IMR-90 (cell line): ENCODE measurements at regions not wholly inside any gene's neighbourhood (a gene's known extent, or its start where the extent isn't known, plus 50 kb on each side); places are given as distances from the start of the nearest gene placed in this dataset.

Experiments used
- ATAC-seq: fragments of 200-7000 bp; cut with Tn5 transposase; 2 replicates; pipeline ENCODE4 v1.9.1; 2020; ENCODE audit warnings: low read depth, mild to moderate bottlenecking, moderate library complexity
- BruUV-seq: library from RNA; stranded (reverse); fragments of 400-500 nt; replicated peaks from 2 replicates; lab custom pipeline; 2021; lab: Mats Ljungman, UMichigan
- CTCF ChIA-PET: fragments of 300-600 bp; formaldehyde crosslinking; extraction: SDS; loops from one replicate; lab custom pipeline; 2021; ENCODE audit warnings: antibody characterized with exemption; lab: Yijun Ruan, JAX
- POLR2A ChIA-PET: fragments of 300-600 bp; sonication (Branson Sonifier 250); formaldehyde crosslinking; loops from one replicate; lab custom pipeline; 2022; ENCODE audit warnings: antibody characterized with exemption; ENCODE audit not compliant: unreplicated experiment; lab: Charles Lee
- DNase-seq: peaks from one replicate; pipeline ENCODE4 v3.0.0; 2013
- H2AFZ ChIP-seq: replicated peaks from 2 replicates; pipeline ENCODE3; 2013; ENCODE audit warnings: low read length, mild to moderate bottlenecking; ENCODE audit not compliant: poor library complexity
- H2AK5ac ChIP-seq: 2 replicates; pipeline ENCODE4 v1.6.1; 2013; ENCODE audit warnings: low read depth, low read length, inconsistent platforms
- H2AK9ac ChIP-seq: replicated peaks from 2 replicates; pipeline ENCODE3; 2013; ENCODE audit warnings: mild to moderate bottlenecking, low read depth, low read length, moderate library complexity; ENCODE audit not compliant: poor library complexity
- H2BK120ac ChIP-seq: 2 replicates; pipeline ENCODE4 v1.6.1; 2013; ENCODE audit warnings: low read depth, low read length, inconsistent platforms
- H2BK15ac ChIP-seq: 3 replicates; pipeline ENCODE4 v1.6.1; 2013; ENCODE audit warnings: low read depth, low read length, inconsistent platforms
- H2BK20ac ChIP-seq: 2 replicates; pipeline ENCODE4 v1.6.1; 2013; ENCODE audit warnings: low read depth, mild to moderate bottlenecking, inconsistent platforms, low read length, moderate library complexity
- H2BK5ac ChIP-seq: 2 replicates; pipeline ENCODE4 v1.6.1; 2013; ENCODE audit warnings: mild to moderate bottlenecking, low read depth, low read length, inconsistent platforms; ENCODE audit not compliant: poor library complexity, severe bottlenecking
- H3K14ac ChIP-seq: replicated peaks from 2 replicates; pipeline ENCODE4 v1.6.1; 2013; ENCODE audit warnings: low read depth, low read length, inconsistent platforms
- H3K18ac ChIP-seq: 2 replicates; pipeline ENCODE4 v1.6.1; 2013; ENCODE audit warnings: low read depth, low read length, control low read depth
- H3K23ac ChIP-seq: 2 replicates; pipeline ENCODE4 v1.6.1; 2013; ENCODE audit warnings: low read depth, low read length, inconsistent platforms
- H3K27ac ChIP-seq: 2 replicates; pipeline ENCODE4 v1.5.1; 2013; ENCODE audit warnings: mild to moderate bottlenecking, control low read depth, low read length; ENCODE audit not compliant: insufficient read depth
- H3K27me3 ChIP-seq: 2 replicates; pipeline ENCODE4 v1.6.1; 2013; ENCODE audit warnings: low read length; ENCODE audit not compliant: control insufficient read depth, insufficient read depth
- H3K36me3 ChIP-seq: 2 replicates; pipeline ENCODE4 v1.6.1; 2013; ENCODE audit warnings: low read length, mixed read lengths; ENCODE audit not compliant: control insufficient read depth, insufficient read depth
- H3K4ac ChIP-seq: 2 replicates; pipeline ENCODE4 v1.6.1; 2013; ENCODE audit warnings: low read depth, low read length, inconsistent platforms
- H3K4me1 ChIP-seq: 2 replicates; pipeline ENCODE4 v1.6.1; 2013; ENCODE audit warnings: low read length, mixed read lengths; ENCODE audit not compliant: control insufficient read depth, insufficient read depth
- H3K4me2 ChIP-seq: 2 replicates; pipeline ENCODE4 v1.6.1; 2013; ENCODE audit warnings: low read depth, mild to moderate bottlenecking, control low read depth, low read length, moderate library complexity
- H3K4me3 ChIP-seq: 2 replicates; pipeline ENCODE4 v1.5.1; 2013; ENCODE audit warnings: low read depth, mild to moderate bottlenecking, control low read depth, low read length, moderate library complexity; ENCODE audit not compliant: insufficient read depth
- H3K56ac ChIP-seq: 2 replicates; pipeline ENCODE4 v1.6.1; 2013; ENCODE audit warnings: low read length, inconsistent platforms; ENCODE audit not compliant: insufficient read depth; ENCODE audit errors: extremely low read depth
- H3K79me1 ChIP-seq, 2 experiments: 2 replicates each; pipeline ENCODE4 v1.6.1; 2013; ENCODE audit warnings: low read length in 2 of 2, inconsistent platforms in 1 of 2, low read depth in 1 of 2
- H3K9ac ChIP-seq: 2 replicates; pipeline ENCODE4 v1.6.1; 2013; ENCODE audit warnings: low read depth, low read length, control low read depth
- H3K9me1 ChIP-seq: 2 replicates; pipeline ENCODE4 v1.6.1; 2013; ENCODE audit warnings: low read length, inconsistent platforms; ENCODE audit not compliant: insufficient read depth
- H3K9me3 ChIP-seq: 2 replicates; pipeline ENCODE4 v1.6.1; 2013; ENCODE audit warnings: low read length; ENCODE audit not compliant: control insufficient read depth, insufficient read depth
- H4K20me1 ChIP-seq: 2 replicates; pipeline ENCODE4 v1.6.1; 2013; ENCODE audit warnings: low read length, inconsistent platforms; ENCODE audit not compliant: insufficient read depth
- H4K5ac ChIP-seq: 2 replicates; pipeline ENCODE4 v1.6.1; 2013; ENCODE audit warnings: mild to moderate bottlenecking, low read depth, low read length, control low read depth
- H4K8ac ChIP-seq, 2 experiments: 2 replicates each; pipeline ENCODE4 v1.6.1; 2013; ENCODE audit warnings: low read depth in 2 of 2, low read length in 2 of 2, control low read depth in 1 of 2, inconsistent platforms in 1 of 2
- H4K91ac ChIP-seq: 2 replicates; pipeline ENCODE4 v1.6.1; 2013; ENCODE audit warnings: low read depth, low read length, inconsistent platforms; ENCODE audit not compliant: insufficient read depth
- BHLHE40 ChIP-seq: fragments of 150-350 bp; IDR thresholded peaks from 2 replicates; pipeline ENCODE4 v1.6.1; 2016; ENCODE audit warnings: mild to moderate bottlenecking, low read depth, low read length
- ELK1 ChIP-seq: fragments of 150-350 bp; IDR thresholded peaks from 2 replicates; pipeline ENCODE4 v1.6.1; 2016; ENCODE audit warnings: low read depth, mild to moderate bottlenecking, low read length, moderate library complexity, borderline replicate concordance
- MAZ ChIP-seq: IDR thresholded peaks from 2 replicates; pipeline ENCODE4 v1.6.1; 2012; ENCODE audit warnings: low read depth, mild to moderate bottlenecking, low read length, improper control_type of control experiment, moderate library complexity, borderline replicate concordance
- NFE2L2 ChIP-seq: fragments of 150-350 bp; IDR thresholded peaks from 2 replicates; pipeline ENCODE4 v1.6.1; 2016; ENCODE audit warnings: low read depth, mild to moderate bottlenecking, low read length
- RAD21 ChIP-seq: IDR thresholded peaks from 2 replicates; pipeline ENCODE4 v1.6.1; 2012; ENCODE audit warnings: low read length, improper control_type of control experiment
- USF2 ChIP-seq: fragments of 150-350 bp; IDR thresholded peaks from 2 replicates; pipeline ENCODE4 v1.6.1; 2017; ENCODE audit warnings: mild to moderate bottlenecking, antibody characterized with exemption, low read length, low read depth
- WGBS, 2 experiments: methylation state at CpG; one replicate each; pipeline versions ENCODE4 v1.1.5 to v1.1.7; 2013; ENCODE audit warnings: missing lambda C conversion rate in 2 of 2; ENCODE audit not compliant: insufficient read length in 1 of 2; ENCODE audit errors: extremely low coverage in 2 of 2; 5-methylcytosine and 5-hydroxymethylcytosine counted together
- dilution Hi-C: fragments of 300-500 bp; cut with HindIII; formaldehyde crosslinking; loops from one replicate; pipeline ENCODE4 v1.14.3; 2018; ENCODE audit warnings: low sequenced_read_pairs; ENCODE audit not compliant: unreplicated experiment
- in situ Hi-C: fragments of 300-500 bp; cut with MboI; formaldehyde crosslinking; loops from 3 replicates; pipeline ENCODE4 v1.14.3; 2019; ENCODE audit warnings: low sequenced_read_pairs, inconsistent platforms, mixed read lengths
- intact Hi-C: fragments of 100-400 bp; cut with micrococcal nuclease; formaldehyde crosslinking; loops from 2 replicates; pipeline ENCODE4 v1.10.0; 2022

GRCh38 chr1:195328681-195329080 lies 1279.6 kb downstream of the KCNT2 start:
- H2BK15ac ChIP-seq: no peak overlapping the region
- intact Hi-C loops (no loop called here), dilution Hi-C loops (no loop called here), in situ Hi-C loops (no loop called here)
- H3K27me3 ChIP-seq: no peaks in the 10 kb centered on the region
- ChIA-PET POLR2A (no interaction called here), CTCF (no interaction called here)
- H2AK5ac ChIP-seq: no peak overlapping the region
- H2AFZ ChIP-seq: no peak overlapping the region
- H2AK9ac ChIP-seq: no peak overlapping the region
- H3K56ac ChIP-seq: no peak overlapping the region
- H3K4ac ChIP-seq: no peak overlapping the region
- no CpG with 5 or more reads among the region's 2 CpGs for WGBS, 2 experiments
- no peak overlapping the region for H3K4me2 ChIP-seq
- H3K9me1 ChIP-seq: no peaks in the 10 kb centered on the region
- H3K4me3 ChIP-seq: no peak overlapping the region
- H4K8ac ChIP-seq: no peak overlapping the region
- H3K36me3 ChIP-seq: no peaks in the 10 kb centered on the region
- DNase-seq (no peak), ATAC-seq (no peak)
- H2BK5ac ChIP-seq: no peak overlapping the region
- no peaks in the 10 kb centered on the region for H4K20me1 ChIP-seq
- H3K23ac ChIP-seq: no peak overlapping the region
- H3K79me1 ChIP-seq: no peaks in the 10 kb centered on the region
- H3K14ac ChIP-seq: no peak overlapping the region
- H4K5ac ChIP-seq: no peak overlapping the region
- TF ChIP-seq MAZ (no peak), BHLHE40 (no peak), RAD21 (no peak), ELK1 (no peak), NFE2L2 (no peak), USF2 (no peak)
- H2BK20ac ChIP-seq: no peak overlapping the region
- no peaks in the 10 kb centered on the region for H3K4me1 ChIP-seq
- no TSS peak for BruUV-seq
- H3K27ac ChIP-seq: no peak overlapping the region
- H3K9ac ChIP-seq: no peak overlapping the region
- H3K9me3 ChIP-seq: no peaks in the 10 kb centered on the region
- no peak overlapping the region for H2BK120ac ChIP-seq
- no peak overlapping the region for H3K18ac ChIP-seq
- H4K91ac ChIP-seq: no peak overlapping the region
